HEK293 (cell line): ENCODE measurements at regions not wholly inside any gene's neighbourhood (a gene's known extent, or its start where the extent isn't known, plus 50 kb on each side); places are given as distances from the start of the nearest gene placed in this dataset.

Experiments used
- CTCF ChIA-PET: fragments of 350-600 bp; formaldehyde crosslinking; extraction: SDS; loops from one replicate; lab custom pipeline; 2021; ENCODE audit warnings: antibody characterized with exemption; lab: Yijun Ruan, JAX
- POLR2A ChIA-PET: fragments of 300-600 bp; formaldehyde crosslinking; extraction: SDS; loops from one replicate; lab custom pipeline; 2020; ENCODE audit warnings: antibody characterized with exemption, inconsistent platforms; lab: Yijun Ruan, JAX
- H3K27ac ChIP-seq: fragments of 200-500 bp; sonication (Bioruptor generic); 2 replicates; pipeline ENCODE4 v1.5.1; 2014; ENCODE audit warnings: low read depth, low read length, control low read depth, inconsistent platforms; ENCODE audit errors: extremely low read depth
- H3K36me3 ChIP-seq, 2 experiments: fragments of 200-500 bp in 1 of 2; sonication (Bioruptor generic) in 1 of 2; 1 replicate in 1 of 2; 2 replicates in 1 of 2; pipeline ENCODE4 v1.5.1; 2014 to 2017; ENCODE audit warnings: inconsistent platforms in 2 of 2, low read length in 2 of 2; ENCODE audit not compliant: control insufficient read depth in 2 of 2, insufficient read depth in 1 of 2
- H3K4me1 ChIP-seq: fragments of 200-500 bp; sonication (Bioruptor generic); 2 replicates; pipeline ENCODE4 v1.5.1; 2014; ENCODE audit warnings: mild to moderate bottlenecking, low read length, inconsistent platforms; ENCODE audit not compliant: control insufficient read depth, insufficient read depth
- H3K4me3 ChIP-seq: 2 replicates; pipeline ENCODE4 v1.5.1; 2011; ENCODE audit warnings: low read depth, mild to moderate bottlenecking, control low read depth, low read length, moderate library complexity
- H3K9me3 ChIP-seq: fragments of 200-500 bp; sonication (Bioruptor generic); 2 replicates; pipeline ENCODE4 v1.5.1; 2014; ENCODE audit warnings: low read depth, low read length, inconsistent platforms; ENCODE audit not compliant: control insufficient read depth, insufficient read depth
- BCL11A ChIP-seq: fragments of 450-650 bp; formaldehyde crosslinking; IDR thresholded peaks from 2 replicates; pipeline ENCODE4 v1.5.1; 2016; ENCODE audit warnings: low read depth, missing biosample characterization, missing genetic modification characterization
- EGR2 ChIP-seq: fragments of 450-650 bp; formaldehyde crosslinking; IDR thresholded peaks from 2 replicates; pipeline ENCODE4 v1.5.1; 2016; ENCODE audit warnings: low read depth, missing biosample characterization, missing genetic modification characterization
- KLF8 ChIP-seq: fragments of 450-650 bp; formaldehyde crosslinking; IDR thresholded peaks from 2 replicates; pipeline ENCODE4 v1.5.1; 2016; ENCODE audit warnings: missing biosample characterization, missing genetic modification characterization
- OVOL3 ChIP-seq: fragments of 450-650 bp; formaldehyde crosslinking; IDR thresholded peaks from 2 replicates; pipeline ENCODE4 v1.5.1; 2016; ENCODE audit warnings: missing biosample characterization, missing genetic modification characterization
- SETDB1 ChIP-seq: IDR thresholded peaks from one replicate; pipeline ENCODE4 v1.6.1; 2017; ENCODE audit warnings: mild to moderate bottlenecking, low read length, moderate library complexity, mixed read lengths; ENCODE audit not compliant: insufficient read length
- ZEB2 ChIP-seq: fragments of 450-650 bp; formaldehyde crosslinking; IDR thresholded peaks from 2 replicates; pipeline ENCODE4 v1.5.1; 2016; ENCODE audit warnings: missing biosample characterization, missing genetic modification characterization
- ZFP3 ChIP-seq: fragments of 450-650 bp; formaldehyde crosslinking; IDR thresholded peaks from 2 replicates; pipeline ENCODE4 v1.5.1; 2016; ENCODE audit warnings: low read depth, missing biosample characterization, missing genetic modification characterization
- ZIC2 ChIP-seq: fragments of 450-650 bp; formaldehyde crosslinking; IDR thresholded peaks from 2 replicates; pipeline ENCODE4 v1.5.1; 2016; ENCODE audit warnings: missing biosample characterization, missing genetic modification characterization
- ZNF169 ChIP-seq: fragments of 450-650 bp; formaldehyde crosslinking; IDR thresholded peaks from 2 replicates; pipeline ENCODE4 v1.5.1; 2016; ENCODE audit warnings: missing biosample characterization, missing genetic modification characterization
- ZNF433 ChIP-seq: fragments of 450-650 bp; formaldehyde crosslinking; IDR thresholded peaks from 2 replicates; pipeline ENCODE4 v1.5.1; 2016; ENCODE audit warnings: missing biosample characterization, missing genetic modification characterization, low read depth
- ZNF529 ChIP-seq: fragments of 450-650 bp; formaldehyde crosslinking; IDR thresholded peaks from 2 replicates; pipeline ENCODE4 v1.5.1; 2017; ENCODE audit warnings: missing genetic modification characterization, missing biosample characterization; ENCODE audit not compliant: insufficient replicate concordance
- ZNF624 ChIP-seq: fragments of 450-650 bp; formaldehyde crosslinking; IDR thresholded peaks from 2 replicates; pipeline ENCODE4 v1.5.1; 2017; ENCODE audit warnings: missing biosample characterization, missing genetic modification characterization
- ZNF837 ChIP-seq: fragments of 450-650 bp; formaldehyde crosslinking; IDR thresholded peaks from 2 replicates; pipeline ENCODE4 v1.5.1; 2016; ENCODE audit warnings: missing biosample characterization, missing genetic modification characterization
- TF ChIP-seq, protein P1 (sequence below): fragments of 450-650 bp; formaldehyde crosslinking; IDR thresholded peaks from 2 replicates; pipeline ENCODE4 v1.5.1; 2016; ENCODE audit warnings: missing biosample characterization, missing genetic modification characterization
- TF ChIP-seq, protein P2 (sequence below): fragments of 450-650 bp; formaldehyde crosslinking; IDR thresholded peaks from 2 replicates; pipeline ENCODE4 v1.5.1; 2016; ENCODE audit warnings: missing biosample characterization, missing genetic modification characterization
- TF ChIP-seq, protein P3 (sequence below): fragments of 450-650 bp; formaldehyde crosslinking; IDR thresholded peaks from 2 replicates; pipeline ENCODE4 v1.5.1; 2016; ENCODE audit warnings: missing biosample characterization, missing genetic modification characterization
- TF ChIP-seq, protein P4 (sequence below): fragments of 450-650 bp; formaldehyde crosslinking; IDR thresholded peaks from 2 replicates; pipeline ENCODE4 v1.5.1; 2016; ENCODE audit warnings: missing biosample characterization, missing genetic modification characterization

DNA sequence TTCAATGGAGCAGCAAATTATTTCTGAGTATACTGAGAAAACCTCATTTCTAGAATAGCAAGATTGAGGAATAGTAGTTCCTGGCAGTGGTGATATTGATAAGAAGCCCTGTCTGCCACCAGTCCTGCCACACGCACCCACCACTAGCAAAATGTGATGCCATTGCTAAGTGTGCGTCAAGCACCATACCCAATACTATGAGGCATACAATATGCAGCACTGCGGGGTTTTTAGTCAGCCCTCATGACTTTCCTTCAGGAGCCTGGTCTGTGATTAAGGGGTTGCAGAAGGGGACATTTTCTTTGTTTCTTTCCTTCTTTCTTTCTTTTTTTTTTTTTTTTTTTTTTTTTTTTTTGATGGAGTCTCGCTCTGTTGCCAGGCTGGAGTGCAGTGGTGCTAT, 128.7 kb upstream of the USP38 start:
- CTCF ChIA-PET = no interaction called here
- POLR2A ChIA-PET = no interaction called here
- H3K4me3 ChIP-seq = no peak overlapping the region

DNA sequence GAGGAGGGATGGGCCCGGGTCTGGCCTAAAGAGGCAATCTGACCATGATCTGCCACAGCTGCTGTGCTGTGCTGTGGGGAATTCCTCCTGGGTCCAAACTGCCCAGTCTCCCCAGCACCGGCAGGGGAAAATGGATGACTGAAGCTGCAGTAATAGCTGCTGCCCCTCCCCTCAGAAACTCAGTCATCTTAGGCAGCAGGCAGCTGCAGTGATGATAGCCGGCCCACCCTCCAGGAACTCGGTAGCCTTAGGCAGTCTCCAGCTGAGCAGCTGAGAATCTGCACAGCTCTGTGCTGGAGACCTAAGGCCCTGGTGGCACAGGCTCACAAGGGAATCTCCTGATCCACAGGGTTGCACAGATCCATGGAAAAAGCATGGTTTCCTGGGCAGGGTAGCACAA, 113.4 kb upstream of the USP38 start:
- H3K4me3 ChIP-seq = no peak overlapping the region
- POLR2A ChIA-PET = no interaction called here
- peak; percentile 38; the same call in 1 of the 2 replicates for TF ChIP-seq ZIC2 (tag by site-specific recombination)
- no peak for TF ChIP-seq ZNF529 (tag by site-specific recombination)
- H3K36me3 ChIP-seq = no peaks in the 10 kb centered on the region
- no peak overlapping the region for H3K27ac ChIP-seq
- no peaks in the 10 kb centered on the region for H3K4me1 ChIP-seq
- CTCF ChIA-PET = no interaction called here
- H3K9me3 ChIP-seq = no peaks in the 10 kb centered on the region

More for the DNA sequence above, 128.7 kb upstream of the USP38 start:
- H3K4me1 ChIP-seq = no peaks in the 10 kb centered on the region
- TF ChIP-seq, protein P1, sequence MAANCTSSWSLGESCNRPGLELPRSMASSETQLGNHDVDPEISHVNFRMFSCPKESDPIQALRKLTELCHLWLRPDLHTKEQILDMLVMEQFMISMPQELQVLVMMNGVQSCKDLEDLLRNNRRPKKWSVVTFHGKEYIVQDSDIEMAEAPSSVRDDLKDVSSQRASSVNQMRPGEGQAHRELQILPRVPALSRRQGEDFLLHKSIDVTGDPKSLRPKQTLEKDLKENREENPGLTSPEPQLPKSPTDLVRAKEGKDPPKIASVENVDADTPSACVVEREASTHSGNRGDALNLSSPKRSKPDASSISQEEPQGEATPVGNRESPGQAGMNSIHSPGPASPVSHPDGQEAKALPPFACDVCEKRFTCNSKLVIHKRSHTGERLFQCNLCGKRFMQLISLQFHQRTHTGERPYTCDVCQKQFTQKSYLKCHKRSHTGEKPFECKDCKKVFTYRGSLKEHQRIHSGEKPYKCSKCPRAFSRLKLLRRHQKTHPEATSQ (tag by site-specific recombination) = no peak
- TF ChIP-seq ZNF624 (tag by site-specific recombination) (no peak), ZNF837 (tag by site-specific recombination) (no peak), ZEB2 (tag by site-specific recombination) (no peak), ZNF433 (no peak), BCL11A (no peak), OVOL3 (tag by site-specific recombination) (no peak), ZFP3 (tag by site-specific recombination) (no peak), ZNF169 (tag by site-specific recombination) (no peak), EGR2 (tag by site-specific recombination) (no peak), SETDB1 (no peak)
- TF ChIP-seq, protein P2, sequence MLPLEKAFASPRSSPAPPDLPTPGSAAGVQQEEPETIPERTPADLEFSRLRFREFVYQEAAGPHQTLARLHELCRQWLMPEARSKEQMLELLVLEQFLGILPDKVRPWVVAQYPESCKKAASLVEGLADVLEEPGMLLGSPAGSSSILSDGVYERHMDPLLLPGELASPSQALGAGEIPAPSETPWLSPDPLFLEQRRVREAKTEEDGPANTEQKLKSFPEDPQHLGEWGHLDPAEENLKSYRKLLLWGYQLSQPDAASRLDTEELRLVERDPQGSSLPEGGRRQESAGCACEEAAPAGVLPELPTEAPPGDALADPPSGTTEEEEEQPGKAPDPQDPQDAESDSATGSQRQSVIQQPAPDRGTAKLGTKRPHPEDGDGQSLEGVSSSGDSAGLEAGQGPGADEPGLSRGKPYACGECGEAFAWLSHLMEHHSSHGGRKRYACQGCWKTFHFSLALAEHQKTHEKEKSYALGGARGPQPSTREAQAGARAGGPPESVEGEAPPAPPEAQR (tag by site-specific recombination) = no peak
- TF ChIP-seq, protein P3, sequence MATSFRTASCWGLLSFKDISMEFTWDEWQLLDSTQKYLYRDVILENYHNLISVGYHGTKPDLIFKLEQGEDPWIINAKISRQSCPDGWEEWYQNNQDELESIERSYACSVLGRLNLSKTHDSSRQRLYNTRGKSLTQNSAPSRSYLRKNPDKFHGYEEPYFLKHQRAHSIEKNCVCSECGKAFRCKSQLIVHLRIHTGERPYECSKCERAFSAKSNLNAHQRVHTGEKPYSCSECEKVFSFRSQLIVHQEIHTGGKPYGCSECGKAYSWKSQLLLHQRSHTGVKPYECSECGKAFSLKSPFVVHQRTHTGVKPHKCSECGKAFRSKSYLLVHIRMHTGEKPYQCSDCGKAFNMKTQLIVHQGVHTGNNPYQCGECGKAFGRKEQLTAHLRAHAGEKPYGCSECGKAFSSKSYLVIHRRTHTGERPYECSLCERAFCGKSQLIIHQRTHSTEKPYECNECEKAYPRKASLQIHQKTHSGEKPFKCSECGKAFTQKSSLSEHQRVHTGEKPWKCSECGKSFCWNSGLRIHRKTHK (tag by site-specific recombination) = no peak
- no peaks in the 10 kb centered on the region for H3K36me3 ChIP-seq
- no peak overlapping the region for H3K27ac ChIP-seq
- H3K9me3 ChIP-seq = no peaks in the 10 kb centered on the region

DNA sequence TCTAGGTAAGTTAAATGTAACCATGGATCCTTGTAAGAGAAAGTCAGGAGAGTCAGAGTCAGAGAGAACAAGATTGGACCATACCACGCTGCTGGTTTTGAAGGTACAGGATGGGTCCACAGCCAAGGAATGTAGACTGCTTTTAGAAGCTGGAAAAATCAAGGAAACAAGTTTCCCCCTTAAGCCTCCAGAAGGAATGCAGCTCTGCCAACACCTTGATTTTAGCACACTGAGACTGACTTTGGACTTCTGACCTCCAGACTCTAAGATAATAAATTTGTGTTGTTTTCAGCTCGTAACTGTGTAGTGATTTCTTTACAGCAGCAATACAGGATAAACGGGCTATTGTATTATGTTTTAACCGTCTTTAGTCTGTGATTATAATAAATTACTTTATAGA, 108.0 kb upstream of the USP38 start:
- H3K4me3 ChIP-seq = no peak overlapping the region
- no peaks in the 10 kb centered on the region for H3K9me3 ChIP-seq
- H3K27ac ChIP-seq = no peak overlapping the region
- H3K4me1 ChIP-seq = no peaks in the 10 kb centered on the region
- TF ChIP-seq, protein P4, sequence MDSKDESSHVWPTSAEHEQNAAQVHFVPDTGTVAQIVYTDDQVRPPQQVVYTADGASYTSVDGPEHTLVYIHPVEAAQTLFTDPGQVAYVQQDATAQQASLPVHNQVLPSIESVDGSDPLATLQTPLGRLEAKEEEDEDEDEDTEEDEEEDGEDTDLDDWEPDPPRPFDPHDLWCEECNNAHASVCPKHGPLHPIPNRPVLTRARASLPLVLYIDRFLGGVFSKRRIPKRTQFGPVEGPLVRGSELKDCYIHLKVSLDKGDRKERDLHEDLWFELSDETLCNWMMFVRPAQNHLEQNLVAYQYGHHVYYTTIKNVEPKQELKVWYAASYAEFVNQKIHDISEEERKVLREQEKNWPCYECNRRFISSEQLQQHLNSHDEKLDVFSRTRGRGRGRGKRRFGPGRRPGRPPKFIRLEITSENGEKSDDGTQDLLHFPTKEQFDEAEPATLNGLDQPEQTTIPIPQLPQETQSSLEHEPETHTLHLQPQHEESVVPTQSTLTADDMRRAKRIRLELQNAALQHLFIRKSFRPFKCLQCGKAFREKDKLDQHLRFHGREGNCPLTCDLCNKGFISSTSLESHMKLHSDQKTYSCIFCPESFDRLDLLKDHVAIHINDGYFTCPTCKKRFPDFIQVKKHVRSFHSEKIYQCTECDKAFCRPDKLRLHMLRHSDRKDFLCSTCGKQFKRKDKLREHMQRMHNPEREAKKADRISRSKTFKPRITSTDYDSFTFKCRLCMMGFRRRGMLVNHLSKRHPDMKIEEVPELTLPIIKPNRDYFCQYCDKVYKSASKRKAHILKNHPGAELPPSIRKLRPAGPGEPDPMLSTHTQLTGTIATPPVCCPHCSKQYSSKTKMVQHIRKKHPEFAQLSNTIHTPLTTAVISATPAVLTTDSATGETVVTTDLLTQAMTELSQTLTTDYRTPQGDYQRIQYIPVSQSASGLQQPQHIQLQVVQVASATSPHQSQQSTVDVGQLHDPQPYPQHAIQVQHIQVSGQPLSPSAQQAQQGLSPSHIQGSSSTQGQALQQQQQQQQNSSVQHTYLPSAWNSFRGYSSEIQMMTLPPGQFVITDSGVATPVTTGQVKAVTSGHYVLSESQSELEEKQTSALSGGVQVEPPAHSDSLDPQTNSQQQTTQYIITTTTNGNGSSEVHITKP (tag by site-specific recombination) = 0 out of 2 replicates have a peak, but pooled peaks have one; percentile 26
- TF ChIP-seq KLF8 (tag by site-specific recombination) = no peak
- no peaks in the 10 kb centered on the region for H3K36me3 ChIP-seq
- ChIA-PET POLR2A (no interaction called here), CTCF (no interaction called here)
